ENCODE measurements at regions not wholly inside any gene's neighbourhood (a gene's known extent, or its start where the extent isn't known, plus 50 kb on each side); places are given as distances from the start of the nearest gene placed in this dataset.

GRCh38 chr2:13806539-13806938 lies 826.0 kb upstream of the LRATD1 start:
- no peak for TF ChIP-seq SUZ12 (IDR thresholded peaks at IDR 0.05; ENCODE audit: extremely low read depth, insufficient read depth, insufficient read length)
- no peak for TF ChIP-seq YY1 (IDR thresholded peaks at IDR 0.05; ENCODE audit: insufficient read depth, insufficient read length)
- no peak for TF ChIP-seq ZNF274 (IDR thresholded peaks at IDR 0.05; ENCODE audit: low read depth, low read length)

All from NT2/D1 (cell line).